DOHH2 (cell line): ENCODE measurements at regions not wholly inside any gene's neighbourhood (a gene's known extent, or its start where the extent isn't known, plus 50 kb on each side); places are given as distances from the start of the nearest gene placed in this dataset.

ENCODE experiments used
- H3F3A ChIP-seq: fragments of 200-600 bp; sonication (generic), shearing (Covaris generic); 2 replicates; pipeline ENCODE4 v1.6.0; 2016; ENCODE audit warnings: antibody characterized with exemption, mild to moderate bottlenecking; ENCODE audit not compliant: control insufficient read depth, insufficient read depth
- H3K27ac ChIP-seq: fragments of 200-600 bp; sonication (generic); 2 replicates; pipeline ENCODE4 v1.5.1; 2014; ENCODE audit warnings: low read depth, mild to moderate bottlenecking, low read length, moderate library complexity
- H3K27me3 ChIP-seq: fragments of 200-600 bp; sonication (generic); 2 replicates; pipeline ENCODE4 v1.6.1; 2014; ENCODE audit warnings: mild to moderate bottlenecking, low read length, mixed read lengths; ENCODE audit not compliant: control insufficient read depth
- H3K36me3 ChIP-seq: fragments of 200-600 bp; sonication (generic); 2 replicates; pipeline ENCODE4 v1.6.1; 2014; ENCODE audit warnings: mild to moderate bottlenecking, low read length, moderate library complexity, mixed read lengths; ENCODE audit not compliant: control insufficient read depth
- H3K4me1 ChIP-seq: fragments of 200-600 bp; sonication (generic); 2 replicates; pipeline ENCODE4 v1.6.1; 2014; ENCODE audit warnings: mild to moderate bottlenecking, low read length, mixed read lengths; ENCODE audit not compliant: control insufficient read depth
- H3K4me2 ChIP-seq: fragments of 200-600 bp; sonication (generic); 2 replicates; pipeline ENCODE4 v1.6.0; 2014; ENCODE audit warnings: mild to moderate bottlenecking, low read length, moderate library complexity
- H3K4me3 ChIP-seq: fragments of 200-600 bp; sonication (generic); 2 replicates; pipeline ENCODE4 v1.5.1; 2014; ENCODE audit warnings: mild to moderate bottlenecking, low read length, mixed read lengths
- H3K79me2 ChIP-seq: fragments of 200-600 bp; sonication (generic); 2 replicates; pipeline ENCODE4 v1.6.1; 2014; ENCODE audit warnings: mild to moderate bottlenecking, low read length, mixed read lengths; ENCODE audit not compliant: control insufficient read depth
- H3K9me2 ChIP-seq: fragments of 200-600 bp; sonication (generic); replicated peaks from 2 replicates; pipeline ENCODE4 v1.6.1; 2014; ENCODE audit warnings: mild to moderate bottlenecking, low read length, mixed read lengths; ENCODE audit not compliant: control insufficient read depth
- H3K9me3 ChIP-seq: fragments of 200-600 bp; sonication (generic); 2 replicates; pipeline ENCODE4 v1.6.1; 2014; ENCODE audit warnings: antibody characterized with exemption, low read length, mixed read lengths; ENCODE audit not compliant: control insufficient read depth, insufficient read depth
- H4K20me1 ChIP-seq: fragments of 200-600 bp; sonication (generic); 2 replicates; pipeline ENCODE4 v1.6.0; 2014; ENCODE audit warnings: low read depth, mild to moderate bottlenecking, antibody characterized with exemption, low read length, moderate library complexity; ENCODE audit not compliant: control insufficient read depth, insufficient read depth
- CTCF ChIP-seq: fragments of 200-600 bp; sonication (generic); IDR thresholded peaks from one replicate; pipeline ENCODE4 v1.5.1; 2014; ENCODE audit warnings: antibody characterized with exemption, mild to moderate bottlenecking, low read depth, low read length; ENCODE audit not compliant: poor library complexity, severe bottlenecking
- EZH2phosphoT487 ChIP-seq: fragments of 200-600 bp; sonication (generic); IDR thresholded peaks from 2 replicates; pipeline ENCODE4 v1.6.1; 2017; ENCODE audit warnings: borderline replicate concordance, mild to moderate bottlenecking, antibody characterized with exemption, low read length, moderate library complexity, mixed read lengths

DNA sequence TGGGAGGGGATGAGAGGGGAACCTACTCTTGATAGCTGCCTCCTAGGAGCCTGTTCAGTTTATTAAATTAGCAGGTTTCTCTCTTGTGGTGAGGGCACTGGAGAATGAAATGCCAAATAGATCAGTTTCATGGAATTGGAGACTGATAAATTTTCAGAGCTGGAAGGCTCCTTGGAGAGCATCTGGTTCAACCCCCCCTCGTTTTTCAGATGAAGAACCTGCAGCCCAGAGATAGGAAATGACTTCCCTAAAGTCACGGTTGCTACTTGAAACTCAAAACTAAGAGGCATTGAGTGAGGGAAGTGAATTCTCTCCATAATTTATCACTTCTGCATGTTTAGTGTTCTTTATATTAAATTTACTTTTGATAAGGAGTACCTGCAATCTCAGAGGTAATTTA lies 366.0 kb upstream of the CCL2 start:
- no peak overlapping the region for H3K4me2 ChIP-seq
- TF ChIP-seq CTCF, result no peak
- no peak for TF ChIP-seq EZH2phosphoT487
- no peaks in the 10 kb centered on the region for H3K36me3 ChIP-seq
- no peaks in the 10 kb centered on the region for H3K9me2 ChIP-seq
- H3K27ac ChIP-seq, result no peak overlapping the region
- H3K4me1 ChIP-seq, result no peaks in the 10 kb centered on the region
- no peaks in the 10 kb centered on the region for H4K20me1 ChIP-seq
- no peaks in the 10 kb centered on the region for H3F3A ChIP-seq
- H3K79me2 ChIP-seq, result no peaks in the 10 kb centered on the region
- H3K9me3 ChIP-seq, result no peaks in the 10 kb centered on the region
- no peaks in the 10 kb centered on the region for H3K27me3 ChIP-seq
- H3K4me3 ChIP-seq, result no peak overlapping the region

DNA sequence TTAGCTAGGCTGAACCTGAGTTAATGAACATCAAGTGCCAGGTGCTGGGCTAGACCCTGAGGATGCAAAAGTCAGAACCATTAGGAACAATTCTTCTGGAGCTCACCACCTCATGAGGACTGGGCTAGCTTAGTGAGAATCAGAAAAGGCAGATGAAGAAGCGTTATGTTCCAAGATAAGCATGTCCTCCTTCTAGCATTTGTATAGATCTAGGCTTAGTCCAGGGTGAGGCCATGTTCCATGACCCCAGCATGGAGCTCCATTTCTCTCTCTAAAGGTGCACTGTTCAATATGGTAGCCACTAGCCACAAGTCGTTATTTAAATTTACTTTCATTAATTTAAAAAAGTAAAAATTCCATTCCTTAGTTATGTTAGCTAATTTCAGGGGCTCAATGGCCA lies 365.3 kb upstream of the CCL2 start:
- Histone ChIP-seq H3K36me3 (no peaks in the 10 kb centered on the region), H3K9me2 (no peaks in the 10 kb centered on the region), H3K4me3 (no peak overlapping the region), H3K9me3 (no peaks in the 10 kb centered on the region), H3K4me2 (no peak overlapping the region), H3K27me3 (no peaks in the 10 kb centered on the region), H3K4me1 (no peaks in the 10 kb centered on the region), H4K20me1 (no peaks in the 10 kb centered on the region), H3K79me2 (no peaks in the 10 kb centered on the region), H3F3A (no peaks in the 10 kb centered on the region), H3K27ac (no peak overlapping the region)
- no peak for TF ChIP-seq CTCF
- no peak for TF ChIP-seq EZH2phosphoT487

DNA sequence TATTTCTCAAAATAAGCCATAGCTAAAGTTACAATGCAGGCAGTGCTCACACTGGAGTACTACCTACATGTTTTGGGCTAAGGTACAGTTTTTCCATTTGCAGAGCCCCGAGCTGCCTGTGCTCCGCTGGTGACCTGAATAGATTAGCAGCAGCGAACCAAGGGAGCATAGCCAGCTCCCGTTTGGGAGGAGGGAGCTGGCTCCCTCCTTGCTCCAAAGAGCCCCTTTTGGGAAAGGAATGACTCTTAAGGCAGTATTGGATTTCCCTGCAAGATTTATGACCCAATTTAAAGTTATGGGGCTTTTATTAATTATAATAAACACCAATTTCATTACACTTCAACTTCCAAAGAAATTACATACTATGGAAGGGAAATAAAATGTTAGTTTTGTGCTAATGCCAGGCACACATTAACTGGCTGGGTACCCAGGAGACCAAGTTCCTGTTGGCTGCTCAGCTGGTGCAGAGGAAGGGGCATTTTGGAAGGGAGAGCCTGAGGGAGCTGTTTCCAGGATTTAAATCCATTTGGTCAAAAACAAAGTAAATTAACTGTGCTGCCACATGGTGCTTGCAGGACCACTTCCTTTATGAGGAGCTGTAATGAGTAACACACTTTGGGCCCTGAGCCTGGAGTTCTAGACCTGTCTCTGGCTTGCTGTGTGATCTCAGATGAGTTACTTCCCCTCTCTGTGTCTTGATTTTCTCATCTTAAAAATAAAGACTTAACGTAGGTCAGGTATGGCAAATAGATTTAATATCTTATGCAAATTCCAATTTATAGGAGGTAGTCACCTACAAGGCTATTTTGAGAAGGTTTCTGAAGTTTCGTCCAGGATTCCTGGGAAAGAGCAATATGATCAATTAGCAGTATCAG lies 362.1 kb upstream of the CCL2 start:
- Histone ChIP-seq H3F3A (no peaks in the 10 kb centered on the region), H3K27ac (no peak overlapping the region), H3K4me2 (no peak overlapping the region), H3K27me3 (no peaks in the 10 kb centered on the region), H3K36me3 (no peaks in the 10 kb centered on the region), H3K9me3 (no peaks in the 10 kb centered on the region), H3K79me2 (no peaks in the 10 kb centered on the region), H3K4me3 (no peak overlapping the region), H3K9me2 (no peaks in the 10 kb centered on the region), H3K4me1 (no peaks in the 10 kb centered on the region), H4K20me1 (no peaks in the 10 kb centered on the region)
- TF ChIP-seq CTCF (no peak), EZH2phosphoT487 (no peak)
